Natural killer cell treated with Interleukin-12 subunit alpha and Interleukin-12 subunit beta and Interleukin-15 and Interleukin-18, amount 100 ng/mL, for 72 hours (primary cell): ENCODE measurements at regions not wholly inside any gene's neighbourhood (a gene's known extent, or its start where the extent isn't known, plus 50 kb on each side); places are given as distances from the start of the nearest gene placed in this dataset.
"Not testable (repeated sequence)": the region's sequence is repeated elsewhere in the genome, so short reads cannot be mapped to it uniquely, and the experiment has no call there.

ENCODE experiments used
- ATAC-seq, 2 donors: fragments of 150-1000 bp; cut with Tn5 transposase in 1 of 2; sonication (Bioruptor Pico), chemical (Tn5 transposase) in 1 of 2; 2 replicates each; pipeline ENCODE4 v1.10.0; 2021
- DNase-seq: peaks from one replicate; pipeline ENCODE4 v3.0.0; 2022; ENCODE audit warnings: low spot score
- H3K27ac Mint-ChIP-seq, 2 donors: 1 replicate in 1 of 2; 2 replicates in 1 of 2; pipeline ENCODE4 v1.8.0; 2022; ENCODE audit warnings: mixed read lengths in 2 of 2, mild to moderate bottlenecking in 1 of 2, moderate library complexity in 1 of 2
- H3K27me3 Mint-ChIP-seq, 2 donors: 1 replicate in 1 of 2; 2 replicates in 1 of 2; pipeline ENCODE4 v1.8.0; 2022; ENCODE audit warnings: mixed read lengths in 2 of 2
- H3K36me3 Mint-ChIP-seq: one replicate; pipeline ENCODE4 v1.8.0; 2022; ENCODE audit warnings: mixed read lengths
- H3K4me1 Mint-ChIP-seq, 2 donors: 1 replicate in 1 of 2; 2 replicates in 1 of 2; pipeline ENCODE4 v1.8.0; 2022; ENCODE audit warnings: low read depth in 2 of 2, mixed read lengths in 2 of 2, mild to moderate bottlenecking in 1 of 2
- H3K4me3 Mint-ChIP-seq: one replicate; pipeline ENCODE4 v1.8.0; 2022; ENCODE audit warnings: mixed read lengths
- H3K9me3 Mint-ChIP-seq: 2 replicates; pipeline ENCODE4 v1.8.0; 2022; ENCODE audit warnings: mixed read lengths

DNA sequence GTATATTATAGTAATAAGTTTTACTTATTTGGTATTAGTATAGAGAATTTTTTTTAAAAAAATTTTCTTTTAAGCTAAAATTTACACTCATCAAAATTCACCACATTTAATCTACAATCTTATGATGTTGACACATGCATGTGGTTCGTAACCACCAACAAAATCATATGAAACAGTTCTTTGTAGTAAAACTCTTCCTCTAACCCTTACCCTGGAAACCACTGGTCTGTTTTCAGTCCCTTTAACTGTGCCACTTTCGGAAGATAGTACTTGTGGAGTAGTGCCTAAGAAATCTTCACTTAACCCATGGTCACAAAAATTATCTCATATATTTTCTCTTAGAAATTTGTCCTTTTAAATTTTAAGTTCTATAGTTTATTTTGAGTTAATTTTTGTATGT, 1498.8 kb downstream of the MAT2B start:
- Mint-ChIP-seq H3K4me3 (no peak overlapping the region), H3K9me3 (peaks cover 9% of the 10 kb centered on the region), H3K4me1 (no peaks in the 10 kb centered on the region), H3K36me3 (no peaks in the 10 kb centered on the region), H3K27ac (no peak overlapping the region), H3K27me3 (no peaks in the 10 kb centered on the region)
- ATAC-seq (no peak), DNase-seq (no peak)

DNA sequence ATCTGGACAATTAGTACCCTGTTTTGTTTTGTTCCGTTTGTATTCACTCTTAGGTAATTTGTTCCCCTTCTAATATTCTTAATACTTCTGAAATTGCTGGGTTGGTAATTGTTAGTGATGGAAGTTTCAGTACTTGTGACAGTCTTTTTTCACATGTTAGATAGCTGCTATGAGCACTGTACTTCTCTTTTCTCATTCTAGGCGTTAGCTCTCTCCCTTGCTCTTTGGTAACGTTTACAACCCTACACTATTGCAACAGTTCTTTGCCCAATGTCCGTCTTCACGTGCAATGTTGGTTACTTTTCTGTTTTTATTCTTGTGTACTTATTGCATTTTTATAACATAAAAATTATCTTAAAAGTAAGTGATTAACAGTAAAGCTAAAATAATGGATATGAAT, 1509.0 kb downstream of the MAT2B start:
- Mint-ChIP-seq H3K27me3 (no peaks in the 10 kb centered on the region), H3K36me3 (no peaks in the 10 kb centered on the region), H3K27ac (no peak overlapping the region), H3K4me3 (no peak overlapping the region), H3K9me3 (peaks cover 16% of the 10 kb centered on the region), H3K4me1 (no peaks in the 10 kb centered on the region)
- no peak for ATAC-seq
- no peak for DNase-seq

DNA sequence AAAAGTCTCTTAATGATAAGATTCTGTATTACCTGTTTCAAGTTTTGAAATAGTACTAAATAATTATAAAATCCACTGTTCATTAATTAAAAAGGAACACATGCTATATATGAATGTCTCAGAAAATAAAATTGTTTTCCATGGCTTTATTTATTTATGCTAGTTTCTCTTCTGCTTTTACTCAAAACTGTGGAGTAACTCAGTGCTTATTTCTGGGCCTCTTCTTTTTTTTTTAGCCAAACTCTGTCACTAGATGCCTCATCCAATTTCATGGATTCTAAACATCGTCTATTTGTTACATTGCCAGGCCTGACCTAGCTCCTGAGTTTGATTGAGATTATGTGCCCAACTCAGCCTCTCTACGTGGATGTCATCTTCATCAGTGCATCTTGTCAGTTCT, 1509.7 kb downstream of the MAT2B start:
- Mint-ChIP-seq H3K27ac (no peak overlapping the region), H3K36me3 (no peaks in the 10 kb centered on the region), H3K27me3 (no peaks in the 10 kb centered on the region), H3K9me3 (peaks cover 16% of the 10 kb centered on the region), H3K4me3 (no peak overlapping the region), H3K4me1 (no peaks in the 10 kb centered on the region)
- DNase-seq (no peak), ATAC-seq (no peak)

GRCh38 chr5:165015547-165015946, 1510.1 kb downstream of the MAT2B start:
- H3K36me3 Mint-ChIP-seq: no peaks in the 10 kb centered on the region
- no peaks in the 10 kb centered on the region for H3K4me1 Mint-ChIP-seq
- H3K4me3 Mint-ChIP-seq: no peak overlapping the region
- H3K27ac Mint-ChIP-seq: no peak overlapping the region
- DNase-seq (no peak), ATAC-seq (no peak)
- H3K9me3 Mint-ChIP-seq: peaks cover 16% of the 10 kb centered on the region
- H3K27me3 Mint-ChIP-seq: no peaks in the 10 kb centered on the region

GRCh38 chr5:165026971-165027370, 1521.6 kb downstream of the MAT2B start:
- Mint-ChIP-seq H3K4me3 (no peak overlapping the region), H3K4me1 (no peaks in the 10 kb centered on the region), H3K27ac (no peak overlapping the region), H3K9me3 (peaks cover 9% of the 10 kb centered on the region), H3K36me3 (no peaks in the 10 kb centered on the region), H3K27me3 (no peaks in the 10 kb centered on the region)
- ATAC-seq: no peak
- no peak for DNase-seq

- Mint-ChIP-seq H3K4me3 (no peak overlapping the region), H3K27me3 (no peaks in the 10 kb centered on the region), H3K4me1 (no peaks in the 10 kb centered on the region), H3K27ac (no peak overlapping the region), H3K36me3 (no peaks in the 10 kb centered on the region), H3K9me3 (peaks cover 5% of the 10 kb centered on the region)
- no peak for DNase-seq
- ATAC-seq: no peak
Measured at GRCh38 chr5:165028356-165028755, 1522.9 kb downstream of the MAT2B start.

DNA sequence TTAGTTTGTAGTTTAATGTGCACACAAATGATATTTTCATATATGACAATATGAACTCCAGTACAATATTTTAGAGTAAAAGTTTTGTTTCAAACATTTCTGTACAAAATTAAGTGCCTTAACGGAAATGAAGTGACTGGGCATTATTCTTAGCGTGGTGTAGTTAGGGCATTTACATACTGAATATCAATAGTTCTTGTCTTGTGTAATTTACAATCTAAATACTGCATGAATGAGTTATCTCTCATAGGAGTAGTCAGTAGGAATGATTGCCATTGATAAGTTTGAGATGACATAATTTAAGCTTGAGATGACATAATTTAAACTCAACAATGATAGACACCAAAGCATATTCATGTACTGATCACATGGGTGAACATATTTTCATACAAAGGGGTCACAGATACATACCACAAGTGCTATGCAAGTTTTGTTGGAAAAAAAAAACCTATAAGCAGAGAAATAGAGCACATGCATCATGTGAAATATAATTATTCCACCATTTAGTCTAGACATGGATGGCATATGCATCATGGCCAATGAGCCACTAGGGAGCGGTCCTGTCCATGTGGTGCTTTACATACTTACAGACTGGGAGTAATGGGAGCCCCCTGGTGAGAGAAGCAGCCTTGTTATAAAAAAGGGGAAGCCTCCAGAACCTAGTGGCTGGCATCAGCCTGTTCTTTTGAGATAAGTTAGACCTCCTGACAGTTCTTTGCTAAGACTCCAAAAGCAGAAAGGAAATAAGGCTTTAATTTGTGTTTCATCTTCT, 1523.9 kb downstream of the MAT2B start:
- H3K27ac Mint-ChIP-seq: no peak overlapping the region
- no peak for ATAC-seq
- H3K9me3 Mint-ChIP-seq: peaks cover 2% of the 10 kb centered on the region

DNA sequence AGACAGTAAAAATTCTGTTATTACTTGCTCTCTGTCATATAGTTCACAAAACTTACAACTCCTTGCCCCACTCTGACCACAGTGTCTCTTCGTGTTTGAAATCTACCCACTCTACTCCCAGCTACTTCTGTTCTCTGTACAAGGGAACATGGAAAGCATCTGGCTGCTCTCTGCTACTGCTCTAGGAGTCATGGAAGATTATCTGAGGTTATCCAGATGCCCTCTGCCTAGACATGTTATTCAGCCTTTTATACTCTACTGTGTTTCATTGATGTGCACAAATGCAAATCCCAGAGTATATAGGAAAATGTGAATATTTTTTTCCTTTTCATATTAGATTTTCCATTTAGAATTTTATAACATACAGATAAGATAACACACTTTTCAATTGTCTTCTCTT, 1525.6 kb downstream of the MAT2B start:
- Mint-ChIP-seq H3K27me3 (no peaks in the 10 kb centered on the region), H3K36me3 (no peaks in the 10 kb centered on the region), H3K9me3 (peaks cover 2% of the 10 kb centered on the region), H3K4me1 (no peaks in the 10 kb centered on the region), H3K27ac (no peak overlapping the region), H3K4me3 (no peak overlapping the region)
- no peak for DNase-seq
- no peak for ATAC-seq

More for the DNA sequence above, 1523.9 kb downstream of the MAT2B start:
- Mint-ChIP-seq H3K36me3 (no peaks in the 10 kb centered on the region), H3K4me1 (no peaks in the 10 kb centered on the region), H3K4me3 (no peak overlapping the region), H3K27me3 (no peaks in the 10 kb centered on the region)
- DNase-seq: no peak

DNA sequence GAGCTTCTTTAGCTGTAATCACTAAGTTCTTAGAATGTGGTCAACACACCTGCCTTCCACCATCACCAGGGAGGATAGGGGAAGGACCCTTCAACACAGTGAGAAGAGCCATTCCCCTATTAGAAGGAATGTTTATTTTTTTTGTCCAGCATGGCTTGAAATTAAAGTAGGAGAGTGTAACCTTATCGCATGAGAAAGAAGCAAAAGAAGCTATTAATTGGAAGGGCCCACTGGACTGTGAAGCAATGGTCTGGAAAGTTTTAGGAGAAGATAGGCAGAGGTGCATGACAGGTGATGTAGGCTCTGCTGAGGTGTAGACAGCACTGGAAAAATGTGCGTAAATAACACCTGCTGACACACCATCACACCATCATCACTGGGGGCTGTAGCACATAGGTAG, 1526.0 kb downstream of the MAT2B start:
- Mint-ChIP-seq H3K27ac (no peak overlapping the region), H3K27me3 (no peaks in the 10 kb centered on the region), H3K4me1 (no peaks in the 10 kb centered on the region), H3K4me3 (no peak overlapping the region), H3K36me3 (no peaks in the 10 kb centered on the region), H3K9me3 (peaks cover 2% of the 10 kb centered on the region)
- ATAC-seq (no peak), DNase-seq (no peak)

DNA sequence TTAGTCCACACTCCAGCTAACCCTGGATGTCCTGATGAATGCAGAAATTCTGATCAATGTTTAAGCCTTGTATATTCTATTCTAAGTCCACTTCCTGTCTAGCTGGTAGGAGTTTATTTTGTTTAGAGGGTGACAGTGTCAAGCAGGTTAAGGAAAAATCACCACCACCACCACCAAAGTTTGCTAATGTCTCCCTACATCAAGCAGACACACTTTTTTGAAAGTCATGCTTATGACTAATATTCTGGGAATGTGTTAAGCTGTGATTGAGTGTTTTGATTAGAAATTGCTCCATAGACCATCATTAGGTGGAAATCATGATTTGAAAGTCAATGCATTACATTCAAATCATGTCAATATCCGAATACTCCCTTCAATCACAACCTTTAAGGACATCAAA, 1530.1 kb downstream of the MAT2B start:
- Mint-ChIP-seq H3K27me3 (no peaks in the 10 kb centered on the region), H3K4me1 (no peaks in the 10 kb centered on the region), H3K4me3 (no peak overlapping the region), H3K36me3 (no peaks in the 10 kb centered on the region), H3K27ac (no peak overlapping the region), H3K9me3 (peaks cover 7% of the 10 kb centered on the region)
- no peak for DNase-seq
- ATAC-seq: no peak

GRCh38 chr5:165039748-165040147, 1534.3 kb downstream of the MAT2B start:
- Mint-ChIP-seq H3K27me3 (no peaks in the 10 kb centered on the region), H3K4me1 (no peaks in the 10 kb centered on the region), H3K36me3 (no peaks in the 10 kb centered on the region), H3K9me3 (peaks cover 12% of the 10 kb centered on the region), H3K27ac (no peak overlapping the region), H3K4me3 (no peak overlapping the region)
- ATAC-seq (no peak), DNase-seq (no peak)

GRCh38 chr5:165045941-165046340, 1540.5 kb downstream of the MAT2B start:
- not testable (repeated sequence) for ATAC-seq, H3K27ac Mint-ChIP-seq, H3K4me1 Mint-ChIP-seq, H3K36me3 Mint-ChIP-seq, DNase-seq, H3K4me3 Mint-ChIP-seq, H3K27me3 Mint-ChIP-seq
- peaks cover 12% of the 10 kb centered on the region for H3K9me3 Mint-ChIP-seq

GRCh38 chr5:165055476-165055875, 1550.1 kb downstream of the MAT2B start:
- no peak overlapping the region for H3K4me3 Mint-ChIP-seq
- H3K27ac Mint-ChIP-seq: no peak overlapping the region
- DNase-seq (no peak), ATAC-seq (no peak)
- no peaks in the 10 kb centered on the region for H3K27me3 Mint-ChIP-seq
- peaks cover 10% of the 10 kb centered on the region for H3K9me3 Mint-ChIP-seq
- peaks cover 9% of the 10 kb centered on the region for H3K36me3 Mint-ChIP-seq
- H3K4me1 Mint-ChIP-seq: no peaks in the 10 kb centered on the region

DNA sequence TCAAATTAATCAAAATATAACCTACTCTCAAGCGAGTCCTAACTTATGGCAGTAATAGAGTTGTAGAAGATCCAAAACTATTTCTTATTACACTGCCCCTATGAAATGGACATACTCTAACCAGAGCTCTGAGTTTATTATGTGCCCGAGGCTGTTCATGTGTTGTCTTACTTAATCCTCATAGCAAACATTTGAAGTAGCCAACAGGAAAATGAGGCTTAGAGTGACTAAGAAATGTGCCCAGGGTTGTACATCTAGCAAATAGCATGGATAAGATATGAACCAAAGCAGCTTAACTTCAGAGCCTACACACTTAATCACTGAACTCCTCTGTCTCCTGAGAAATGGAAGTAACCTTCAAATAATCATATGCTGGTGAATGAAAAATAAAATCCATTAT, 1551.7 kb downstream of the MAT2B start:
- Mint-ChIP-seq H3K27me3 (no peaks in the 10 kb centered on the region), H3K9me3 (peaks cover 12% of the 10 kb centered on the region), H3K4me1 (no peaks in the 10 kb centered on the region), H3K4me3 (no peak overlapping the region), H3K36me3 (peaks cover 9% of the 10 kb centered on the region), H3K27ac (no peak overlapping the region)
- DNase-seq (no peak), ATAC-seq (no peak)
